Gastrocnemius medialis (tissue), 4 donors: ENCODE measurements at regions not wholly inside any gene's neighbourhood (a gene's known extent, or its start where the extent isn't known, plus 50 kb on each side); places are given as distances from the start of the nearest gene placed in this dataset.

Source experiments
- POLR2A ChIP-seq, 2 donors: fragments of 450-650 bp; IDR thresholded peaks; one replicate each; pipeline ENCODE4 v1.6.1; 2017; ENCODE audit warnings: antibody characterized with exemption in 2 of 2, mild to moderate bottlenecking in 2 of 2, moderate library complexity in 2 of 2
- TF ChIP-seq, protein P1 (sequence below), 5 experiments: fragments of 450-650 bp in 3 of 5; fragments of 200-600 bp in 2 of 5; sonication (generic) in 2 of 5; IDR thresholded peaks in 4 of 5; conservative IDR thresholded peaks in 1 of 5; 1 replicate in 4 of 5; 2 replicates in 1 of 5; pipeline ENCODE4 v1.5.1; 2016 to 2019; ENCODE audit warnings: antibody characterized with exemption in 5 of 5, mild to moderate bottlenecking in 3 of 5, moderate library complexity in 3 of 5

DNA sequence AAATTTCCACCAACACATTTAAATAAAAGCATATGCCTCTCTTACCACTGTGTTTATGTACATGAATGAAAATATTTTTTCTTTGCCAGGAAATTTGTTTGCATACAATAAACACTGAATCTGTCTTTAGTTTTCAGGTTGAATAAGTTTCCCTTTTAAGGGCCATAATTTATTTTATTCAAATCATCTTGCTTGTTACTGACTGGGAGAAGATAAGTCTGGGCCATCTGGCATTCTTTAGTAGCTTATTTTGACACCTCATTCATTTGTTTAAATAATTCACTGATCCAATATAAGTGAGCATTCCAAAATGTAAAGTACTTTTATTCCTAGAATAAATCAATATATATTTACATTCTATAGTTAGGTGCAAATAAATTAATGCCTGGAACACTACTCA, 1001.3 kb downstream of the PLOD2 start:
- TF ChIP-seq, protein P1, sequence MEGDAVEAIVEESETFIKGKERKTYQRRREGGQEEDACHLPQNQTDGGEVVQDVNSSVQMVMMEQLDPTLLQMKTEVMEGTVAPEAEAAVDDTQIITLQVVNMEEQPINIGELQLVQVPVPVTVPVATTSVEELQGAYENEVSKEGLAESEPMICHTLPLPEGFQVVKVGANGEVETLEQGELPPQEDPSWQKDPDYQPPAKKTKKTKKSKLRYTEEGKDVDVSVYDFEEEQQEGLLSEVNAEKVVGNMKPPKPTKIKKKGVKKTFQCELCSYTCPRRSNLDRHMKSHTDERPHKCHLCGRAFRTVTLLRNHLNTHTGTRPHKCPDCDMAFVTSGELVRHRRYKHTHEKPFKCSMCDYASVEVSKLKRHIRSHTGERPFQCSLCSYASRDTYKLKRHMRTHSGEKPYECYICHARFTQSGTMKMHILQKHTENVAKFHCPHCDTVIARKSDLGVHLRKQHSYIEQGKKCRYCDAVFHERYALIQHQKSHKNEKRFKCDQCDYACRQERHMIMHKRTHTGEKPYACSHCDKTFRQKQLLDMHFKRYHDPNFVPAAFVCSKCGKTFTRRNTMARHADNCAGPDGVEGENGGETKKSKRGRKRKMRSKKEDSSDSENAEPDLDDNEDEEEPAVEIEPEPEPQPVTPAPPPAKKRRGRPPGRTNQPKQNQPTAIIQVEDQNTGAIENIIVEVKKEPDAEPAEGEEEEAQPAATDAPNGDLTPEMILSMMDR (IDR thresholded peaks at IDR 0.05 in 4 of 5, conservative IDR thresholded peaks at IDR 0.05 in 1 of 5): no peak
- TF ChIP-seq POLR2A (IDR thresholded peaks at IDR 0.05): no peak
